ENCODE measurements at regions not wholly inside any gene's neighbourhood (a gene's known extent, or its start where the extent isn't known, plus 50 kb on each side); places are given as distances from the start of the nearest gene placed in this dataset.

DNA sequence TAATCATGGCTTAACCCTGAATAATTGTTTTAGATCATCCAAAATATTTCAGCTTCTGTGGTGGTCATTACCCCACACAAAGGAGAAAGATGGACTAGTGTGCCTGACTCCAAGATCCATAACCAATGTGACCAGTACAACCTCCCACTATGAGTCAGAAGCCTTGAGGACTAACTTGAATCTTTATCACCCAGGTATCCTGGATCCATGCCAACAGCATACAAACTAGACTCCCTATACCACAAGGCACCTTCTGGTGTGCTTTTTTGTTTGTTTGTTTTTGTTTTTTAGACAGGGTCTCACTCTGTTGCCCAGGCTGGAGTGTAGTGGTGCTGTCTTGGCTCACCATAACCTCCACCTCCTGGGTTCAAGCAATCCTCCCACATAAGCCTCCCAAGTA, 317.7 kb downstream of the VPS13C start:
- DNase-seq (ENCODE audit: low read depth): no peak

DNA sequence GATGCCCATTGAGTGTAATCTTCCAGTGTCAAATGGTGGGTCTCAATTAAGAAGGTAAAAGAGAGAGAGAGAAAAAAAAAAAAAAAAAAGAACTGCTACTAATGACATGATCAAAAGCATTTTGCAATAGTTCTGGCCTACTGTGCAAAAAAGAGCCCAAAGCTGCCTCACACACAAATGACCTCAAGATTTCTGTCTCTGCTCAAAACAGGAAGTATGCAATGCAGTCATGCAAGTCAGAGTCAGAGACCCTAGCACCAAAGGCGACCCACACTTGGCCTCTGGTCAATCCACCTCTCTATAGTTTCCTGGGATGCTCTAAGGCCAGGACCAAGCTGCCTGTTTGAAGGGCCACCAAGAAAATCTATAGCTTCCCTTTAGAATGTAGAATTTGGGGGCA, 323.5 kb downstream of the VPS13C start:
- no peak for DNase-seq (ENCODE audit: low read depth)

DNA sequence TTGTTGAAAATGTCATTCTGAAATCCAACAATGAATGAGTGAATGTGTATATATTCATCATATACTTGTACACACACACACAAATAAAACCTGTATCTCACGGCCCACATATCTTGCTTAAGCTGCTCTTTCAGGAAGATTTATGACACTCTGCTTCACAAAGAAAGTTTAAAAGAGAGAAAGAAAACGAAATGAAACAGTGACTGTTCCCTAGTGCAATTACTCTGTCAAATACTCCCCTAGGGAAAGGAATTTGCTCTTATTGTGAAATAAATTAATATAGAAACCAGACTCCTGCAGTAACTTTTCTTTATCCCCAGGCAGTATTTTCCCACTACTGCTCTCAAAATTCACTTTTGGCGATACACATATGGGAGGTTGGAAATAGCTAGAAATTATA, 329.1 kb downstream of the VPS13C start:
- no peak for DNase-seq (ENCODE audit: low read depth)

DNA sequence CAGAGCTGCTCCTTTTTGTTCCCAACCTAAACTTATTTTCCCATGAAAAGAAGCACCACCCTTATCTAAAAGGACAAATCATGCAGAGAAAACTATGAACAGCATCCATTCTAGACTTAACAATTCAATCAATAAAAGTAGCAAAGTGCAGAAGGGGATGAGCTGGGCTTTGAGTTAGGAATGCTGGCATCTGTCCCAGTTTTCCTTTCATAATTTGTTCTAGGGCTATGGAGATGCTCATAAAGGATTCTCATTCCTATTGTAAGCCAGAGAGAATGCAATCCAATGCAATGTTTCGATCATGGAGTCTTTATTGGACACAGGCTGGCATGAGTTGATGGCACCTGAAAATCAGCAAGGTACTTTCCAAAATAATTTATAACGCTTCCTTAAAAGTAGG, 330.6 kb downstream of the VPS13C start:
- DNase-seq (ENCODE audit: low read depth): no peak

DNA sequence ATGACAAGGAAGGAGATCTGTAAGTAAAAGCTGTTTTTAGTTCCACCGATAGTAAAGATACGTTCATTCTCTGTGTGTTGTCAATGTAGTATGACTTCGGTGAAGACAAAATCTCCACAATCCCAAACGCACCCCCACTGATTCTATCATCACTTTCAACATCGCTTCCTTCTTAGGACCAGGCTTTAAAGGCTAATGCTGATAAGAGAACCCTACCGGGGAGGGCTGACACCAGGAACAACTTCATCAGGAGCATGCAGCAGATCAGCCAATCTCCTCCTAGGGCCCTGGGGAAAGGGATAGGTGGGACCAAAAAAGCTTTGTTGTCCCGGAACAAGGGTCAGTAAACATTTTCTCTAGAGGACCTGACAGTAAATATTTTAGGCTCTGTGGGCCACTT, 334.1 kb downstream of the VPS13C start:
- DNase-seq (ENCODE audit: low read depth): no peak

DNA sequence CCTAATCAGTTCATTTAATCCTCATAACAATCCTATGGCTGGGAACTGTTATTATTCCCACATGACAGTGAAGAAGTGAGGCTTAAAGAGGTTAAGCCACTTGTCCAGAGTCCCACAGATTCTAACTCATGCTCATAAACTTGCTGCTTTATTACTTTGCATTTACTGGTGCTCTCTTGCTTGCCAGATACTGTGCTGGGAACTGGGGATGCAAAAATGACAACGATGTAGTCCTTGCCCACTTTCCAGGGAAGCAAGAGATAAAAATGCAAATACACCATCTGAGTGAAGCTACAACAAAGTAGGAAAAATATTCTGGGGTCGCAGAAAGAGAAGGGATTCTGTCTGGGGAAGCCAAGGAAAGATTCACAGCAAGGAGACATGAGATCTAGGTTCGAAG, 335.0 kb downstream of the VPS13C start:
- DNase-seq (ENCODE audit: low read depth): no peak

DNA sequence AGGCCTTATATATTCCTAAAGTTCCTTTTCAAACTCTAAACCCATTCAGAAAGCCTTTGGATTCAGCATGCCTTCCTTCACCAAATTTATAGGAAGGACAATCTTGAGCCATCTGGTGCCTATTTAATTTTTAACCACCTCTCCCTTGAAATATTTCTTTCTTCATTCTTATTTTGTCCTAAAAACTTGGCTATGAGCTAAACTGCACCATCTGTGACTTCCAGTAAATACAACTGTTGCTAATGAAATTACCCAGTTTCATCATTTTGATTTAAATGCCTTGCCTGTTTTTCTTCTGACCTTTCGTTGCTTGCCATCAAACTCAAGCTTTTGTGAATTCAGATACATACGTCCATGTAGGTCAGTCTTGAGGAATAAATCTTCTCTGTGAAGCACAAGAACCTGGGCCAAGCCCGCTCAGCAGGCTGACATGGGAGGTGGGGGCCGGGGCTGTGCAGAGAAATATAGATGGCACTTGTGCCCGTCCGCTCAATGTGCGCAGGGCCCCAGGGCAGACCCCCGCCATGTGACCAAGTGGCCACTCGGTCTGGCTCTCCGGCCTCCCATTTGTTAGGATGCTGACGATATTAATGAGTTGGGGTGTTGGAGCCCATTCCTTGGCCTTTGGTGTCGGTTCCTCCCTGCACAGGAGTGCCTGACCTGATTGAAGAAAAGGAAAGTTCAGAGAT, 335.9 kb downstream of the VPS13C start:
- DNase-seq (ENCODE audit: low read depth): no peak

DNA sequence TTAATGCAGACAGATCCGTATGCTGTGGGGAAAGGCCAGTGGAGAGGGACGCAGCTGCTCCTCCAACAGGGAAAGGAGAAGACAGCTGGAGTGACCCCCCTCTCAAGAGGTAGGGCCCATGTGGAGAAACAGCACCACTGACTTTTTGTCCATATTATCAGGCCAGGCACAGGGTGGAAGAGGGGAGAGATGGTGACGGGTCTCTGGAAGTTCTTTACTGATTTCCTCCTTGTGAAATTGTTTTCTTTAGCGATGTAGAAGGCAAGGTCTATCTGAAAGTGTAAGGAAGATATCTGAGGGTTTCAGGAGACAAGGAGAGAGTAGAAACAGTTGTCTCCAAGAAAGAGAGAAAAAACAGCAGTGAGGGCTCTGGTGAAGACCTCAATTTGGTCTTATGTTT, 338.8 kb downstream of the VPS13C start:
- no peak for DNase-seq (ENCODE audit: low read depth)

DNA sequence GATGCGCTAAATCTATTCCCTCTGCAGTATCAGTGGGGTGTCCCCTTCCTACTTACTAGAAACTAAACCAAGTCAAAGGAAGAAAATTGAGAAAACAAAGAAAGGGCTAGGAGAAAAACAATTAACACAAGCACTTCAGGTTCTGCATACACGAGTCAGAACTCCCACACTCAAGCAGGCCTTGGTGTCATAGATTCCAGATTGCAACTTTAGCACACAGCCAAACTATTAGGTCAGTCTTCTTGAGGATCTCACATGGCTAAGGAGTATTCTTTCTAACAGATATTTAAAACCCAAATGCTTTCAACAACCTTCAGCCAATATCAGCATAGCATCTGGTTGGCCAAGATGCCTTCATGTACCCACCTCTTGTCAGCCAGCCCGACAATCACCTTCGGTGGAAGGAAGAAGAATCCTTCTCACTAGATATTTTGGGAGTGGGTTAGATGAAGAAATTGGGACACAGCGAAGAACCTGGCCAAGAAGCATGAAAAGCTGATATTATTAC, 340.0 kb downstream of the VPS13C start:
- no peak for DNase-seq (ENCODE audit: low read depth)

DNA sequence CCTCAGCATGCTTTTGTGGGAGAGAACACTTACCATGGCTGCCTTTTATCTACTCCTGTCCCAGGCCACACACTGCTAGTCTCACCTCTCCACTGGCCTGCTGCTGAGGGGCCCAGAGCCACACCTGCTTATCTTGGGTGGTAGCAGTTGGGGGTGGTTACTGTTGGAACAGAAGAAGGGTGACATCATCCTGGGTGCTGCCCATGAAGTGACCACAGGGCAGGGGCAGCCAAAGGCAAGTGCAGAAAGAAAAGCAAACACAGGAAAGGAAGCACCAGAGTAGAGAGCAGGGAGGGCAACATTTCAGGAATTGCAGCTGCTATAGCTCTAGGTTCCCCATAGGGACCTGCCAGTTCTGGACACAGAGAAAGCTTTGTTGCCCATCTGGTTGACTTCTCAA, 345.2 kb downstream of the VPS13C start:
- no peak for DNase-seq (ENCODE audit: low read depth)

DNA sequence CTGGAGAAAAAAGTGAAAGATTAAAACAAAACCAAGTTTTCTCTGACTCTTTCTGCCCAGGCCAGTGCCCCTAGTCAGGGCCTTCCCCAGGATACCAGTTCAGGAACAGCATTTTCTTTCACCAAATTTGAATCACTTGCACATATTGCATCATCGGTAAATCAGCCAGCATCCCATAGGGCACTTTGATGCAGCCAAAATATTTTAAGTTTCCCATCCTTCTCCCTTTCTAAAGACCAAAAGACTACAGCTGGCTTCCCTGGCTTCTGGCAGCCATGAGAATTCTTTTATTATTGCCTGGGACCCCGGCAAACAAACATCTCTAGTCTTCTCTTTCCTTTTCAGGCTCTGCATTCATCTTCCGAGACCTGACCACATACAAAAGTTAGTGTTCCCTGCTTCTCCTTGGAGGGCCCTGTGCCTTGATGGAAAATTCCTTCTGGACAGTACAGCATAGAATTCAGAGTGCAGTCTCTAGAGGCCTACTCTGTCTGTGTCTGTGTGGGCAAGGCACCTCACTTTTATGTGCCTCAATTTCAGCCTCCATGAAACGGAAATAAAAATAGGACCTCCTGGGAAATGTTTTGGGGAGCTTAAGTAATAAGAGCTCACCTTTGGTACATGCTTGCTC, 348.0 kb downstream of the VPS13C start:
- no peak for DNase-seq (ENCODE audit: low read depth)

DNA sequence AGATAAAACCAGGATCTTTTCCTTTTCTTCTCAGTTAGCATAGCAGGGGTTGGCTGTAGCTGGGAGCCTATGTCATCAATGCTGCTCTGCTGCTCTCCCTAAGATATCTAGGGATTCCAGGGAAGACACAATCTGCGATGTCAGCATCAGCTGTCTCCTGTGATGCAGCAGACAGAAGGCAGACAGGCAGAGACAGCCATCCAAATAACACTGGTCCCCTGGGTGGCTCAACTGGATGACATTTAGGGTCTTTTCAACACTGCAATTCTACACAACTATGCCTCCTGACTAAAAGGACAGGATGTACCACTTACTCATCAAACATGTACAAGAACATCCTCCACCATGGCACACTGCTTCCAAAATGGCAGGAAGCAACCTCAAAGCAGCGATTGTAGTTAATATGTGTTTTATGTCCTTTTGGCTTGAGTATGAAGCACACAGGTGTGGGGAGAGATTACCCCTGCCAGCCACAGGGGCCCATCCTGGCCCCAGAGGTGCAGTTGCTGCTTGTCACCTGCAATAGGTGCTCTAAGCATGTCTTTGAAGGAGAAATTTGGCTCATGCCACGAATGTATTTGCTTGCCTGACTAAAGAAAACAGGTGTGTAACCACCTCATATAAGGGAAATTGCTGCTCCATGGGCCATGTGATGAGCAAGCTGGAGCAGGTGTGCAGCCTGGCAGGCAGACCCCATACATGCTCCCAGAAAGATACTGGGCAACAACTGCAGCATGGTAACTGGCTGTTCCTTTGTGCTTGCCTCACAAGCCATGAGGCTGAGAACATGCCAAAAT, 357.8 kb downstream of the VPS13C start:
- no peak for DNase-seq (ENCODE audit: low read depth)

DNA sequence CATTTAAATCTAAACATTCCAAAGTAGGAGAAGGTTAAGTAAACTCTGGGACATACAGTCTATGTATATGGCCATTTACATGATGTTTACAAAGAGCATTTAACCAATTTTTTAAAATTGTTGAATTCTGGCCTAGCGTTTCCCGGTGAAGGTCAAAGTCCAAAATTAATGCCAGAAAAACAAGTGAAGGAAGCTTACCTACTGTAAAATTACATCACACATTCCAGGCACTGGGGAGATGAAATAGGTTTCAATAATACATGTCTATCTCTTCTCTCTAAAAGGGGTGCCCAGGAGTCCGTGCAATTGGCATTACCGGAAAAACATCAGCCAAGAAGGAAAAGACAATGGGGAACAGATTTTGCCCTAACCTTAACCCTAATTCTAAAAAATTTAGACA, 358.8 kb downstream of the VPS13C start:
- DNase-seq (ENCODE audit: low read depth): no peak

DNA sequence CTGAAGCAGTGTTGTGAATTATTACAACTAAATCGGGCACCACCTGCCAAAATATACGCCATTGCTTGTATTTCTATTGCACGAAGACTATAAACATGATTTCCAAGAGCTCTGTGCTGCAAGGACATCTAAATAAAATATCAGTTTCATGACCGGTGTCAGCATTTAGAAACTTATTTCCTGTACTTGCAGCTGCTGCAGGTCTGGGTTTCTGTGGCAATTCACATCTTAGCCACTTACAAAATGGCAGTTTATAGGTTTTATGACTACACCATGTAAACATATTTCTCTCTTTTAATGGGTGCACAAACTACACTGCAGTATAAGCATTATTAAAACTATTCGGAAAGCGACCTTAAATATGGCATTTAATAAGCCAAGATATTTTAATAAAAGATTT, 359.4 kb downstream of the VPS13C start:
- no peak for DNase-seq (ENCODE audit: low read depth)

DNA sequence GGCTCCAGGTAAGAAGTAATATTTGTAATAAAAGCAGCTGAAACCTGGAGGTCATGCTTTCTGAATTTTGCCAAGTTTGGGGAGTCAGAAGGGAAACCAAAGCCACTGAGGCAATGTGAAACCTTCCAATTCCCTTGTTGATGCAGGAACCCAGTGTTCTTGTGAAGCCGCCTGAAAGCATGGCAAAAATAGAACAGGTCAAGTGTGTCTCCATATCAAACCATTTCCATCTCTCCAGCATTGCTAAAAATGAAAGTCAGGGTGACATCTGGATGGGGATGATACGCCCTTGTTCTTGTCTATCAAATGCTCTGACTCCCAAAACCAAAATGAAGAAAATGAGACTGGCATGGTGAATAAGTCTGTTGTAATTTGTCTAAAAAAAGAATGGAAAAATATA, 362.5 kb downstream of the VPS13C start:
- no peak for DNase-seq (ENCODE audit: low read depth)

DNA sequence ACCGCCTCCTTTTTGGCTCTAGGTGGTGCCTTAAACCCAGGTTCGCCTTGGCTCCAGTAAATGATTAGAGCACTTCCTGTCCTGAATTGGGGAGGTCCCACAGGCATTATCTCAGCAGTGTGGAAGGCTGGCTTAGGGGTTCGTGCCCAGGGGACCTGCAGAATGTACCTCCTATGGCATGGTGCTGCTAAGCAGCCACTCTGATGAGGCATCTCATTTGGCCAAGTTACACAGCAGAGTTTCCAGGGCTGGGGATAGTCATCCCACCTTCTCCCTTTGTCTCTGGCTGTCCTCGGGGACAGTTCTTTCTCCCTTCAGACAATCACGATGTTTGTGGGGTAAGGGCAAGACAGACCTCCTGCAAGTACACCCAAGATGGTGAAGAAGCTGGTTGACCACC, 371.2 kb downstream of the VPS13C start:
- DNase-seq (ENCODE audit: low read depth): no peak

DNA sequence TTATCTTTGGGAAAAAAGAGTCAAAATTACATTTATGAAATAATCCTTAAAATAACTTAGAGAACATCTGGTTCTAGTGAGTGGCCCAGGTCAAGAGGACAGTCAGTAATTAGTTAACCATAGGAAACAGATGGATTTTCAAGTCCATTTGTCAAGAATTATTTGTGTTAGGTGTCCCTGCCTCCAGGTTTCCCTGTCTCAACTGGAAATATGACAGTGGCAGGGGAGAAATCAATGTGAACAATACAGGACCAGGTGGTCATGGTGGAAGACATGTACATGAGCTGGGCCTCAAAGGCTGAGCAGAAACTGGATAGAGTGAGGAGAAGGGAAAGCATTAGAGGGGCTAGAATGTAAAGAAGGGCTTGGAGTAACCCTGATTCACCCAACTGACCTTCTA, 372.6 kb downstream of the VPS13C start:
- DNase-seq (ENCODE audit: low read depth): no peak

DNA sequence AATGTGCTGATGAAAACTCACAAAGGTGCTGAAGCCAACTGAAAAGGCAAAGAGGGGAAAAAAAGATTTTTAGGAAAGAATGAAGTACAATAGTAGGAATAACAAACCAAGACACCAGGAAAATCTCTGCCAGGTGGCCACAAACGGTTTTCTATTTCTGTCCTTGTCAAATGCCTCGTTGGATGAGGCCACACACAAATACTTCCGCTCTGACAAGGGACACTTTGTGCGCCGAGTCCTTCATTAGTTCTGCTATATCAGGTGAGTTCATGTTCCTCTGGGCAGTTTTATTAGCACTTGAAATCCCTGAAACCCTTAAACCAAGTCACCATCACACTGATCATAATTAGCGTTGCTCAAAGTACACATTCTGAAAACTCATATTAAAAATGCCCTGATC, 373.1 kb downstream of the VPS13C start:
- DNase-seq (ENCODE audit: low read depth): no peak

DNA sequence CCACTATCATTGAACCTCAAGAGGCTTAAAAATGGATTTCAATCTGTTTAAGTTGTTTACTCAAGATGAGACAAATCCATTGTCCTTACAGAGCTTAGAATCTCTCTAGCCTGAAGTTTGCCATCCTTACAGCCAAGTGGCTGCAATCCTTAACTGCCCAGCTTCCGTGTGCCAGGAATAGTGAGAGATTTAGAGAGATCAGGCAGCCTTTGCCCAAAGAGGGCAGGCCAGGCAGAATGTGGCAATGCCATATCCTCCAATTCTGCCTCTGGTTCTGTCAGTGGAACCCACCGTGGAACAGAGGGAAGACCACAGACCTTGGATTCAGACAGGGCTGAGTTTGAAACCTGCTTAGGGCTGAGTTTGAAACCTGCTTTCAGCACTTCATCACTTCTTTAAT, 374.3 kb downstream of the VPS13C start:
- DNase-seq (ENCODE audit: low read depth): no peak

DNA sequence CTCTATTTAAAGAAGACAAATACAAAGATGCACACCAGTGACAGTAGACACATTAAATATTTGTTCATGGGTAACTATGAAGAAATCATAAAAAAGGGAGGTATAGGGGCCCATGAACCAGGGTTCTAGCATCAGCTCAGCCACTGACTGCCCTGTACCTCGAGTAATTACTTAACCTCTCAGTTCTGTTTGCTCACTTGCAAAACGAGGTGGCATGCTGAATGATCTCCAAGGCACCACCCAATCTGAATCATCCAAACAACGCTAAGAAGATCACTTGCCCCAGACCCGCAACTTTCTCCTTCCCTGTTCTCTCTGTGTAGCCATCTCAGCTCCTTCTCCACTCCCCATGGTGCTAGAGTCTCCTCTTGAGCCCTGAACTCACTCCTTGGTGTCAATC, 374.7 kb downstream of the VPS13C start:
- no peak for DNase-seq (ENCODE audit: low read depth)

DNA sequence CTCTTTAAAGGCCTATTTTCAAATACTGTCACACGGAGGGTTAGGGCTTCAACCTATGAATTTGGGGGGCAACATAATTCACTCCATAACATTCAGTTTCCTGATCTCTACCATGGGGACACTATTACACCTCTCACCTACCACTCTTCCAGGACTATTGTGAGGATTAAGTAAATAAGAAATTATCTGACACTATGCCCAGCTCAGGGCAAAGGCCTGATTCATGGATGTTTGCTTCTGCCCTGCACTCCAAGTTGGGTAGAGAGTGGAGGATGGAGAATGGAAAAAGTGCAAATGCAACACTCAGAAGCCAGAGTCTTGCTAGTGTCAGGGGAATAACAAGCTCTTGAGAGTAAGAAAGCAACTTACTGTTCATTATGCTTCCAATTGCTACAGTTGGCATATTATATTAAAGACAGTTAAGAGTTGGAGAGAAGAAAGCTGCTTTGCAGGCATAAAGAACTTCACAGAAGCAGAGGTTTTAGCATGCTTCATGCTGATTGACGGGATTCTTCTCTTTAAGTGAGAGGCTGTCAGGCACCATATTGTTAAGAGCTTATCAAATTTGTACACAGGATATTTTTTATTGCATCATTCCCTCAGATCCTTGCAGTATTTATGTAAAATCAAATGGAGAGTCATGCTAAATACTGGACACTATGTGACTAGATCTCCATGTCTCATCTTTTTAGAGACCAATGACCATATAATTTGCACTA, 375.3 kb downstream of the VPS13C start:
- no peak for DNase-seq (ENCODE audit: low read depth)
